ENCODE measurements at regions not wholly inside any gene's neighbourhood (a gene's known extent, or its start where the extent isn't known, plus 50 kb on each side); places are given as distances from the start of the nearest gene placed in this dataset.

DNA sequence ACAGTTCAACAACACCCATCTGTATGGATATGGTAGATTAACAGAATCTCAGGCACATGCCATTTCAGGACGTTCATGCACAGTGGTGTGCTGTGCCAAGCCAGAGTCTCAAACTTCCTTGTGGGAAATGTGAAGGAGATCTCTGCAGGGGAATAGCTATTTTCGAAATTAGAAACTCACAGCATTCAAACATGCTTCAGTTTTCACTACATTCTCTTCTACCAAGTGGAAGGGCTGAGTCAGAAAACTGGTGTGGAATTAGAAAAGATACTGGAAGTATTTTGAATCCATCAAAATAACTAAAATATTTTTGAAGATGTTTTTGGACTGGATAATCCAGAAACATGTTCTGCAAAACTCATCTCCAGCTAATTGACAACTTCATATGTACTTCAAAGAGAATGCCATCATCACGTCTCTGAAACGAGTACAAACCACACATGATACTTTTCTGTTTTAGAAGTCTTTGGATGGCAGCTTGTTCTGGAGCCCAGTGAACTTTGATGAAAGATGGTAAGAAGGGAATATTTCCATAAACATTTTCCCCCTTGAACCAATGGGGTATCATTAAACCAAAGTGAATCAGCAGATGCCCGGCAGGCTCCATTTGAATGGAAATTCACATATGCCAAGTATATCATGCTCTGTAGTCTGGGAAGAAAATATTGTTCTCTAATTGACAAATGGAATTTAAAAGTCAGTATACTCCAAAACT lies 616.3 kb upstream of the IGFBP3 start:
- DNase-seq, result no peak
- intact Hi-C loops (cut with DNase I), result no loop called here

DNA sequence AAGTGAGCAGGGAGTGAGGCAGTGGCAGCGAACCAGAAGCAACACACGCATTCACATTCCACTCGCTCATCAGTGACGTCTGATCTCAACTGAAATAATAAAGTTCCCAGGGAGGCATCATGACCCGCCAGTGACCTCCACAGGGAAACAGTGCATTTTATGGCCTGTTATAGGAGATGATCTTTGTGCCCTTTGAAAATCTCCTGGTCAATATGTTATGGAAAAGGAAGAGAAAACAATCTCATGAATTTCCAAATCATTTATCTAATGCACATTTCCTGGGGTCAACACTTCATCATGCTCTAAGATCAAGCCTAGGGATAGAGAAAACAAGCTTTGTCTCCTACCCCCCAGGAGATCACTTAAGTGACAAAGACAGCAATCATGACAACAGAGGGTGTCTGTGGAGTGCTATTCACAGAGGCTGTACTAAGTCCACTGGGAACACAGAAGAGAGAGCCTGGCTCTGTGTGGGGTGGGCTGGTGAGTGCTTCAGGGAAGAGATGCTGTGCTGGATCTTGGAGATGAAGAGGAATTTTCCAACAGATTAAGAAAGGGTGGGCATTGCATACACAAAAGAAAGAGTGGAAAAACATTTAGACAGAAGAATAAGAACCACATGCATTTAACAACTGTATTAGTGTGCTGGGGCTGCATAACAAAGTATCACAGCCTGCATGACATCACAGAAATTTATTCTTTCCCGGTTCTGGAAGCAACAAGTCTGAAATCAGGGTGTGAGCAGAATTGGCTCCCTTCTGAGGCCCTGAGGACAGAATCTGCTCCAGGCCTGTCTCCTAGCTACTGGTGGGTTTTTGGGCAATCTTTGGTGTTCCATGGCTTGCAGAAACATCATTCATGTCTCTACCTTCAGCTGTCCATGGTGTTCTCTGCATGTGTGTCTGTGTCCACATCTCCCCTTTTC lies 613.9 kb upstream of the IGFBP3 start:
- DNase-seq, result no peak

DNA sequence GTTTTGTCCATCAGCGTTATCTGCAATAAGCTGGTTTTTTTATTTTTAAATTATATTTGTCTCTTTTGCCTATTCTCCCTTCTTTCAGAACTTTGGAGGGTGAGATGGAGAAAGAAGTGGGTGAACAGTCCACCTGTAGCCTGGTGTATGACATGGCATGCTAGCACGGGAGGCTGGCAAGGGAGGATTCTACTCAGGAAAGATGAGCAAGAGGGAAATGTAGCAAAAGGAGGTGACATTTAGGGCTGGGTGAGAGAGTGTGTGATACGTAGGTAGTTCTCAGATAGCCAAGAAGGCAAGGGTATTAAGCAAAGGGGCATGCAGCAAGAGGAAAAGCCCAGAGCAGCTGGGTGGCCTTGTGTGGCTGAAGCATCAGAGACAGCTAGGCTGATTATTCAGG lies 612.9 kb upstream of the IGFBP3 start:
- no peak for DNase-seq
- intact Hi-C loops (cut with DNase I), result no loop called here

More for the DNA sequence above, 613.9 kb upstream of the IGFBP3 start:
- intact Hi-C loops (cut with DNase I), result no loop called here

- intact Hi-C loops (cut with DNase I), result no loop called here
- DNase-seq, result no peak
Measured at GRCh38 chr7:46532571-46532970, 611.5 kb upstream of the IGFBP3 start.

GRCh38 chr7:46530081-46530750 lies 609.1 kb upstream of the IGFBP3 start:
- no peak for DNase-seq
- intact Hi-C loops (cut with DNase I), result no loop called here

DNA sequence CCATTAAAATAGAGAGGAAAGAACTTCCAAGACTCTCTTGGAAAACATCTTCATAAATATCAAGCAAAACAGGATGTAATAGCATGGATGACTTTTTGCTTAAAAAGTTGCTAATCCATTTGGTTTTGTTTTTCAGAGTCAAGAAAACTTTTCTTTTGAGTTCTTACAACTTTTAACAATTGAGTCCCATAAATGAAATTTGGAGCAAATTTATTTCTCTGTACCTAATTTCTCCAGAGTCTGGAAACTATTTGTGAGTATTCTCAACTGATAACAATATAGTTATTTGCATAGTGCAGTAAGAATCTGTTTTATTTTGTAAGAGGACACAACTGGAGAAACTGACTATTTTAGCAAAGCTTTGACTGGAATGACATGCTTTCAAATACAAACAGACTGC lies 606.3 kb upstream of the IGFBP3 start:
- intact Hi-C loops (cut with DNase I), result no loop called here
- DNase-seq, result no peak

- intact Hi-C loops (cut with DNase I), result no loop called here
- DNase-seq, result no peak
Measured at GRCh38 chr7:46525876-46526275, 604.8 kb upstream of the IGFBP3 start.

DNA sequence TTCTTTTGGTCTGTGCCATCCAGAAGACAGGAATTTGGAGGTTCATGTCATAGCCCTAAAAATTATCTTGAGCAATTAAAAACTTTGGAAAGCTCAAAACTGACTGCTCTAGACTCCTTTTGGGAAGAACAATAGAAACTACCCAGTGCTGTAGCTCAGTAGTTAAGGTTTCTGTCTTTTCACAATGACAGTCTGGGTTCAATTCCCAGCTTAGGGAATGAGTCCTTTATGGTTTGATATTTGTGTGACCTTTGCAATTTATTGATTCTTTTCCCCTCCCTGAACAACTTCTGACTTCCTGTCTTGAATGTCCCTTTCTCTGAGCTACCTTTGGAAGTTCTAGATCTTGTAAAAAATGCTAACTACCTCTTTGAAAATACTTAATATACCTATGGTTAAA lies 603.3 kb upstream of the IGFBP3 start:
- intact Hi-C loops (cut with DNase I), result no loop called here
- no peak for DNase-seq

DNA sequence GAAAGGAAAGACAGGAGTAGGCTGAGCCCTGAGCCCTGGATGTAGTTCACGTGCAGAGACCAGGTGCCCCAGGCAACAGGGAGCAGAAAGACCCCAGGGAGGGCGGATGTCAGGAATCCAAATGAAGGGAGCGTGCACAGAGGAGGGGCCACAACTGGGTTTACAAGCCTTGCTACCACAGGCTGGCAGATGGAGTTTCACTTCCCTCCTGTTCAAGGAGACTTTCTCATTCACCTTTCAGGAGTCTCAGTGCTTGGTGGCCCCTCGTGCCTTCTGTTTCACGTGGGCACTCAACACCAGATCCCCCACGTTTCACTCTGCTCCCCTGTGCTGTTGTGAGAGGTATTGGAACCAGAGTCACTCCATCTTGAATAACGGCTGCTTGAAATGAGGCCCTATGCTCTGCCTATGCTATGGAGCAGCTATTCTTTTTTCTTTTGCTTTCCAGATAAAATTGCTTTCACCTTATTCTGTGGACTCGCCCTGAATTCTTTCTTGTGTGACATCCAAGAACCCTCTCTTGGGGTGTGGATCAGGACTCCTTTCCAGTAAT lies 601.4 kb upstream of the IGFBP3 start:
- peak in 1 of 10 donors; percentile 22 for DNase-seq
- intact Hi-C loops (cut with DNase I), result no loop called here

- no peak for DNase-seq
- intact Hi-C loops (cut with DNase I), result no loop called here
Measured at GRCh38 chr7:46518713-46519112, 597.6 kb upstream of the IGFBP3 start.

DNA sequence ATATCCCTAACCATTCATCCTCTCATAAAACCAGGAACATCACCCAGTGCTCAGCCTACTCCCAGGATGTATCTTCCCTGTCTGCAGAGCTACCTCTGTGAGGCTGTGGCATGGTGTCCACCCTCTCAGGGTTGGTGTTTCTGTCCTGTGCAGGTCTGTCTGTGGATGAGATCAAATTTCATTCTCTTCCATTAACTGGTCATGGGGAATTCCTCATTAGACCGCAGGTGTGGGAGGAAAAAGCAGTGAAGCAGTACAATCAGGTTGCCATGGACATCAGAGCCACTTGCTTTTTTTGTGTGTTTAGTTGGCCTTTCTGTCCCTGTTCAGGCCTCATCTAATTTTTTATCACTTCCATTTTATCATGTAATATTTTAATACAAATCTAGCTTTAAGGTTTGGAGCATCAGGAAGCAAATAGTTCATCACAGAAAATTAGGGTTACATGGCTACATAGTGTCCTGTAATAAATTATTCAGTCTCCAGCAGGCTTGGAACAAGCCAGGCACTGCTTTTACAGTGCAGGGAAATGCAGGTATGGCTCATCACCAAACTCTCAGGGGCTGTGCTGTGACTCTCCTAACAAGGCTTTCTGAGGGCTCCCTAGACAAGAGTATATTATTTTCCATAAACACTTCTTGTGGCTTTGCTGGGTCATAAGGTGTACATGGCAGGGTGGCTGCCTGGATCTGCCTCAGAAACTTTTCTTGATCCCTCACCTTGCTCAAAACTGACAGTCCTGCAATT lies 594.9 kb upstream of the IGFBP3 start:
- DNase-seq, result peak in 1 of 10 donors; percentile 28
- intact Hi-C loops (cut with DNase I), result no loop called here

DNA sequence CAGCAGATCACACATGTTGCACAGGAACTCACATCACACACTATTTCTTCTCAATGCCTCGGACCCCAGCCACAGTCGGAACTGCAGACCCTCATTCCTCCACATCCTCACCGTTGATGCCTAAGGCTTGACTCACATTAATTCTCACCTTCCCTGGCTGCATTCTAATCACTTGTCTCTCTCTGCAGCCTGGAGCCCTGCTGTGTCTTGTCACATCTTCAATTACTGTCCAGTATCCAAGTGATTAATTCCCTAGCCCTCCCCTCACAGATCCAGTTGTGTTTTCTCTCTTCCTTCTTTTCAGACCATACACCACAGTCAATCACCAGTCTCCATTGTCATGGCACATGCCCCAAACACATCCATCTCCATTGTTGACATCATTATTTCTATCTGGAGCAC lies 592.4 kb upstream of the IGFBP3 start:
- no peak for DNase-seq
- intact Hi-C loops (cut with DNase I), result no loop called here

- no peak for DNase-seq
- intact Hi-C loops (cut with DNase I), result no loop called here
Measured at GRCh38 chr7:46512891-46513413, 591.9 kb upstream of the IGFBP3 start.

GRCh38 chr7:46511442-46512215 lies 590.6 kb upstream of the IGFBP3 start:
- intact Hi-C loops (cut with DNase I), result no loop called here

DNA sequence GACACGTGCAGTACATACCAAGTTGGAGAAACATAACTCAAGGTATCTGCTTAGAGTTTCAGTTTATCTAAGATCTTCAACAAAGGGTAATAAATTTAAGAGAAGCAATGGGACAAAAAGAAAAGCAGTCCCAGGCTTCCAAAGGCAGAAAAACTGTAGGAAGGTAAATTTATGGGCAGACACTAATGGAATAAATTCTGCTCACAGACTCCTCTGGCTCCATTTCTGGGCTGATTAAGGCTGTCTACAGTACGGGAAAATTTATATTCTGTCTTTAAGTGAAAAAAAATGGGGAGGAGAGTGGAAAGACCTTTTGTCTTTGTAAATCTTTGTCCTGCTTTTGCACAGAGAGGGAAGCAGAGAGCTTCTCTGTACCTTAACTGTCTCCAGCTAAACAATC lies 587.5 kb upstream of the IGFBP3 start:
- DNase-seq, result no peak
- intact Hi-C loops (cut with DNase I), result no loop called here

More at GRCh38 chr7:46511442-46512215, 590.6 kb upstream of the IGFBP3 start:
- no peak for DNase-seq

DNA sequence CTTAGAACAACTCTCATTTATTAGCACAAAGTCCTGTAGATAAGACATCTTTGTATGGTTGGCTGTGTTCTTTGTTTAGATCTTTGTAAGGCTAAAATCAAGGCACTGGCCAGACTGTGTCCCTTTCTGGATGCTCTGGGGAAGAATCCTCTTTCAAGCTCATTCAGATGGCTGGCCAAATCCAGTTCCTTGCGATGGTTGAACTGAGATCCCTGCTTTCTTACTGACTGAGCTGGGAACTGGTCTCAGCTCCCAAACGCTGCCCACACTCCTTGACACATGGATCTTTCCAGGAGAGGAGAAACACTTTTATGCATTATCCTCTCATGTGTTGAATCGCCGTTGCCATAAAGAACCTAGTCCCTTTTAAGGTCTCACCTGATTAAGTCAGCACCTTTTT lies 586.5 kb upstream of the IGFBP3 start:
- intact Hi-C loops (cut with DNase I), result no loop called here
- DNase-seq, result no peak

DNA sequence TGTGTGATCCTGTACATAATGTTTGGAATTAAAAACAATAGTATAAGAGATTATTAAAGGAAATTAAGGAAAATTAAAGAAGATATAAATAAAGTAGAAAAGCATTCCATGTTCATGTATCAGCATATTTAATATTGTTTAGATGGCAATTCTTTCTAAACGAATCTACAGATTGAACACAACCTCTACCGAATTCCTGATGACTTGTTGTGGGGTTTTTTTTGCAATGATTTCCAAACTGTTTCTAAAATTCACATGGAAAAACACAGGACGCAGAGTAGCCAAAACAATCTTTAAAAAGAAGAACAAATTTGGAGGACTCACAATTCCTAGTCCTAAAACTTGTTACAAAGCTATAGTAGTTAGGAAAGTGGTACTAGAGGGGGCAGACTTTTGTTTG lies 573.4 kb upstream of the IGFBP3 start:
- intact Hi-C loops (cut with DNase I), result no loop called here
- no peak for DNase-seq

GRCh38 chr7:46494028-46494427 lies 573.0 kb upstream of the IGFBP3 start:
- no peak for DNase-seq
- intact Hi-C loops (cut with DNase I), result no loop called here

GRCh38 chr7:46493196-46493595 lies 572.1 kb upstream of the IGFBP3 start:
- intact Hi-C loops (cut with DNase I), result no loop called here
- DNase-seq, result no peak
